ENCODE measurements at regions not wholly inside any gene's neighbourhood (a gene's known extent, or its start where the extent isn't known, plus 50 kb on each side); places are given as distances from the start of the nearest gene placed in this dataset.

DNA sequence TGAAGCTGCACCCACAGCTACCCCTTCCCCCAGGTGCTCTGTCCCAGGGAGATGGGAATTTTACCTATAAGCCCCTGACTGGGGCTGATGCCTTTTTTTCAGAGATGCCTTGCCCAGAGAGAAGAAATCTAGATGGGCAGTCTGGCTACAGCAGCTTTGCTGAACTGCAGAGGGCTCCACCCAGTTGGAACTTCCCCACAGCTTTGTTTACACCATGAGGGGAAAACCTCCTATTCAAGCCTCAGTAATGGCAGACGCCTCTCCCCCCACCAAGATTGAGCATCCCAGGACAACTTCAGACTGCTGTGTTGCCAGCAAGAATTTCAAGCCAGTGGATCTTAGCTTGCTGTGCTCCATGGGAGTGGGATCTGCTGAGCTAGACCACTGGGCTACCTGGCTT lies 122.6 kb upstream of the MOCS1 start:
- DNase-seq: no peak

DNA sequence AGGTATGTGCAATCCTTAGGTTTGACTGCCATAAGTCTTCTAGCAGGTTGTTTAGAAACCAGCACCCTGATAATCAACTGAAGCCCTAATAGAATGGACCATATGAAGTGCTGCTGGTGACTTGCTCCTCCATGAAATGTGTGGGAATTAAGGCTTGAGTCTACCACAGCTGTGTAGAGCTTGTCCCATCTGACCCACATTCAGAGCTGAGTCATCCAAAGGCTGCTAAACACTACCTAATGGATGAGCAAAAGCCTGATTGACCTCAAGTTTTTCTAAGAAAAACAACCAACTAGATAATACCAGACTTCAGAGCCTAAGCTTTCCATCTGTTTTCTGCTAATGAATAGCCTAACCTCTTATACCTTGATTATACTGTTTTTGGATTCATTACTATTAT lies 120.3 kb upstream of the MOCS1 start:
- DNase-seq: no peak

DNA sequence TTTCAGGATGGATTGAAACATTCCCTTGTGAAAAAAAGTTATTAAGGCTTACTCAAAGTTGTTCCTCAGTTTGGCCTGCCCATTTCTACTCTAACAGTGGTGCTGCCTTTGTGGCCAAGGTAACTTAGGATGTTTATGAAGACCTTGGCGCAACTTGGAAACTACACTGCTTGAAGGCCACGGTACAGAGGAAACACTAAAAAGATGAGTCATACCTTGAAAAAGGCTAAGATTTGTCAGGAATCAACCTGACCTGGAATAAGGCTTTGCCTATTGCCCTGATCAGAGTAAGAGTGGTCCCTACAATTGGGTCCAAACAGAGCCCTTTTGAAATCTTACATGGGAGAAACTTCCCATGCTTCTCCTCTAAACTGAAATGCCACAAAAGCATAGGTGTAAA lies 119.9 kb upstream of the MOCS1 start:
- DNase-seq: no peak

- no peak for DNase-seq
Measured at GRCh38 chr6:40049128-40049527, 114.9 kb upstream of the MOCS1 start.

DNA sequence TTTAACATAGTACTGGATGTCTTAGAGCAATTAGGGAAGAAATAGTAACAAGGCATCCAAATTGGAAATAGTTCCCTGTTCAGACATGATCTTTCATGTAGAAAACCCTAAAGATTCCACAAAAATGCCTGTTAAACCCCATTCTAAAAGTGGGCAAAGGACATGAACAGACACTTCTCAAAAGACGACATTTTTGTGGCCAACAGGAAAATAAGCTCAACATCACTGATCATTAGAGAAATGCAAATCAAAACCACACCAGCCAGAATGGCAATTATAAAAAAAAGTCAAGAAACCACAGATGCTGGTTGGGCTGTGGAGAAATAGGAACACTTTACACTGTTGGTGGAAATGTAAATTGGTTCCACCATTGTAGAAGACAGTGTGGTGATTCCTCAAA lies 109.9 kb upstream of the MOCS1 start:
- DNase-seq: no peak

- no peak for DNase-seq
Measured at GRCh38 chr6:40042232-40042631, 108.0 kb upstream of the MOCS1 start.

DNA sequence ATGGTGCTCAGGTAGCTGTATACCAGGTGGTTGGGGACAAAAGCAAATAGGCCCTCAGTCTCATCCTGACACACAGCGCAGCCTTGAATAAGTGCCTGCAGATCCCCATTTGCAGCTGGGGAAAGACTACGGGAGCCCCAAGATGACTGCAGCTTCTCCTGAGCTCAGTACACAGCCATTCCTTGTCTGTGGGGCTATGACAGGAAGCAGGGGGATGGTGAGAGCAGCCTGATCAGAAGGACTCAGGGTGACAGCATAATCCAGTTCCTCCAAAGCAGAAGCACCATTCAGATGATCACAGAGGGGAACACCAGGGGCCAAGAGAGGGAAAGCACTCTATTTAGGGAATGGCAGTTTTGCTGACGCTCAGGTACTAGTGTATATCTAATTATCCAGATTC lies 104.8 kb upstream of the MOCS1 start:
- no peak for DNase-seq

DNA sequence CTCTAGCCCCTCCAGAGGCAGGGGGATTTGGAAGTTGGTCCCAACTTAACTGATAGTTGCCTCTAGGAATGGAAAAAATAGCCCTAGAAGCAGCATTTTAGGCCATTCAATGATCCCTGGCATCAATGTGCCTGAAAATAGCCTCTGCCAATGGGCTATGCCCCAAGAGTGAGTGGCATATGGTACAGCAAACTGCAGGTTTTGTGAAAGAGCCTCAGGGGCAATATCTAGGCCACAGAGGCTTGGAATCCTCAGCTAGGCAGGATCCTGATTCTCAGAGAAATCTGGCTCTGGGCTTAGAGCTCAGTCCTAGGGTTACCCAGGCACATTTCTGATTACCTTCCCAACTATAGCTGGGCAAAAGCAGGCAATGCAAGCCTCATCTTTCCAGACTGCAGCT lies 104.4 kb upstream of the MOCS1 start:
- DNase-seq: no peak

DNA sequence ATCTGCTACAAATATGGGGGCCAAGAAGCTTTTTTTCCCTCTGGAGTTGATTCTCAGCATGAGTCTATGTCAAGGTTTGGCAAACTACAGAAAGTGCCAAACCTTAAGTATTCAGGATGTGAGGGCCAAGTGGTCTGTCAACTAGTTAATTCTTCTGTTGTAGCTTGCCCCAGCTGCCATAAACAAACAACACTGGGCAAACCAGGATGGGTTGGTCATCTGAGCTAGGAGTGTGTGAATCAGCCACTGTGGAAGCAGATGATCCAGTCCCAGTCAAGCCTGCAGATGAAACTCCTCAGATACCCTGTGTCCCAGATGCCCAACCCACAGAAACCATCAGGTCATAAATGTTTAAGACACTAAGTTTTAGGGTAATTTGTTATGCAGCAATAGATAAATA lies 103.0 kb upstream of the MOCS1 start:
- no peak for DNase-seq

DNA sequence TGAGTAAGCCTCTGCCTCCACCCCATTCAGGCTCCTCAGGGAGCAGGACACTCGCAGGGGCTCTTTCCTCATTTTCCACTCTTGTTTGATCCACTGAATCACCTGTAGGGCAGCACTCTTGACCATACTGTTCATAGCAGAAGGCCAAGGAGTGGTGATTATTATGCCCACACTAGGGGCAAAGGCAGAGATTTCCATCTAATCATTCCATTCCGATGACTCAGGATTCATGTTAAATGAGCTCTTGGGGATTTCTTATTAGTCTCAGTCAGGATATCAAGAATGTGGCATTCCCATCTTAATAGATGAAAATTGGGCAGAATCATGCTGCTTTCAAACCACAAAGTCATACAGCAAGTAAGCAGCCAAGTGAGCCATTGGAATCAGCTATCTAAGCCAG lies 101.9 kb upstream of the MOCS1 start:
- no peak for DNase-seq

- no peak for DNase-seq
Measured at GRCh38 chr6:40028449-40028848, 94.2 kb upstream of the MOCS1 start.

DNA sequence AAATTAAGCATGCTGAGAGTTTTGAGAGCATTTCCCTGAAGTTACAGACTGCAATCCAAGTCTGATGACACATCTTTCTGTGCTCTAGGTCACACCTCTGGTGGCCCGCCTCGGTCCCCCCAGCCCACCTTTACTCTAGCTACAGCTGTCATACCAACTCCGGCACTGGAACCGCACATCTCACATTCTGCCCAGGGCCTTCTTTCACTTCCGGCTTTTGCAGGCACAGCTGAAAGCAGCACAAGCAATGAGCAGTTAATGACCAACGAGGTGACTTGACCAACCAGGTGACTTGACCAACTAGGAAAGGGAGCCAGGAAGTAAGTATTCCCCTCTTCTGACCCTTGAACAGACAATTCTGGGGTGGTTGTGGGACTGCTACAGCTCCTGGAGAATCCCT lies 88.6 kb upstream of the MOCS1 start:
- DNase-seq: no peak

GRCh38 chr6:40020166-40020565 lies 85.9 kb upstream of the MOCS1 start:
- no peak for DNase-seq

GRCh38 chr6:40015530-40015929 lies 81.3 kb upstream of the MOCS1 start:
- DNase-seq: no peak

DNA sequence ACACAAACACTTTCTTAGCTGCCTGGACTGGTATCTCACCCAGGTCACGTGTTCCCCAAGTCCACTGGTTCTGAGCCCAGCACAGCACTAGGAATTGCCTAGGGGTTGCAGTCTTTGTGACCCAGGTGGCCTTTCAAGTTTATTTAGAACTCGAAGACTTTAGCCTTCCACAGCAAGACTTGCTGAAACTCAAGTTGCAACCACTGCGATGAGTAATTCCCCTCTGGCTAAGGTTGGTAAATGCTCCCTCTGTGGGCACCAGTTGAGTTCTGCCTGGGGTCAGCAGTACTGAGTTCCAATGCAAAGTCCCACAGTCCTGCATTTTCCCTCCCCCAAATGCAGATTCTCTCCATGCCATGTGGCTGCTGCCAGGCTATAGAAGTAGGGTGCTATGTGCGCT lies 77.6 kb upstream of the MOCS1 start:
- DNase-seq: no peak

DNA sequence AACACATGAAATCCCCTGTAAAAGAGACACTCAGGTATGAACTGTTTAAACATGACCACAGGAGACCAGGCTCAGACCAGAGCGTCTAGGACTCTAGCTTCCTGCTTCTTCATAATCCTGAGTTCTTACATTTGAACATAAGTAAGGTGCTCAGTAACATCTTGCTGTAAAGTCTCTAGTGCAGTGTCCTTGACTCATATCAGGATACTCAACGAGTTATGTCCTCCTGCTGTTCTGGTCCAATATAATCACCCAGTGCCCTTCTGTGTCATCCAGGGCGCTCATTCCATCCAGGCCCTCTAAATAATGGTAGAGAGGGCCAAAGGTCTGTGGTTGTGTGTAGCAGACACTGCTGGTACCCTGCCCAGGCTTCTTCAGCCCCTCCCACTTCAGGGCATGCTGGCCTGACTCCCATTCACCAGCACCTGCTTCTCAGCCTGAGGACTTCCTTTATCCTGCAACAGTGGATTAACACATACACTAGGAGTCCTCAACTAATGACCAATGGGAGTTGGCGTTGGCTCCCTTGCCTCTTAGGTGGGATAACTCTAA lies 66.8 kb upstream of the MOCS1 start:
- DNase-seq: no peak

DNA sequence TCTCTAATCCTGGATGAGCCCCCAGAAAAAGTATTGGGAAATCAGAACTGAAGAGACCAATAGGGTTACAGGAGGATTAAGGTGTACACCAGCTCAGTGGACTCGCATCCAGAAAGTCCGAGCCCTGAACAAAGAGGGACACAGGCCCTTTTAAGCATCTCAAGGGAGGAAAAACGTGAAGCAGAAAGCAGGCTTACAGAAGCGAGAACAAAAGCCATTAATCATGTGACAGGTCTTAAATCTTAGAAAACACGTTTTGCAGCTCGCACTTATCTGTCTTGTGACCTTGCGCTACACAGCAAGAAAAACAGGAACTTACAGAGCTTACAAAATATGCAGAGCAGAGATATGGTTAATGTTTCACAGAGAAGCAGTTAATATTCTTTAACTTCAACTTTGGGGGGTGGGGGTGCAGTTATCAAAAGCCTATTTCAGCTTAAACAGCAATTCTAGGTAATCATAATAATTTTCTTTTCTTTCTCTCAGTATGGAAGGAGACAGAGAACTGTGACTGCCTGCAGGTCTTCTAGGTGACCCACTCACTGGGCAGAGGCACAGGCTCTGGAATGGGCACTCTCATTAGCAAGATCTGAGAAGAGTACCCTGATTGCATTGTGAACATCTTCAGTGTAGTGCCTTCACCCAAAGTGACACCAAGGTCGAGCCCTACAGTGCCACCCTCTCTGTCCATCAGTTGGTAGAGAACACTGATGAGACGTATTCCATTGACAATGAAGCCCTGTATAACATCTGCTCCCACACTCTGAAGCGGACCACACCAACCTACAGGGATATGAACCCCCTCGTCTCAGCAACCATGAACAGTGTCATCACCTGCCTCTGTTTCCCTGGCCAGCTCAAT lies 65.0 kb upstream of the MOCS1 start:
- DNase-seq: no peak

DNA sequence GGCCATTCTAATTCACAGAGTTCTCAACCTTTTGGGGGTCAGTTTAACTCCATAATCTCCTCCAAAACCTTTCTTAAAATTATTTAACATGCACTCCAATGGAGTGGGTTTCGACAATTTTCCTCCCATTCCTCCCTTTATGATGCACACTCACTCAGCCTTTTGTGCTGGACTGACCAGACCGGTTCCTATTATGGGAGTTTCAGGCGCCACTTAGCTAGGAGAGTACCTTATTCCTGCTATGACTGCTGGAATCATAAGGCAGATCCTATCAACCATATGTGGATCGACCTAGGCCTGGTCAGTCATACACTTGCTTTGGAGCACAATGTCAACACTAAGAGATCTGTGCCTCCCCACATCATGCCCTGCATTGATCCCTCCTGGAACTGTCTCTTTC lies 63.9 kb upstream of the MOCS1 start:
- DNase-seq: no peak

DNA sequence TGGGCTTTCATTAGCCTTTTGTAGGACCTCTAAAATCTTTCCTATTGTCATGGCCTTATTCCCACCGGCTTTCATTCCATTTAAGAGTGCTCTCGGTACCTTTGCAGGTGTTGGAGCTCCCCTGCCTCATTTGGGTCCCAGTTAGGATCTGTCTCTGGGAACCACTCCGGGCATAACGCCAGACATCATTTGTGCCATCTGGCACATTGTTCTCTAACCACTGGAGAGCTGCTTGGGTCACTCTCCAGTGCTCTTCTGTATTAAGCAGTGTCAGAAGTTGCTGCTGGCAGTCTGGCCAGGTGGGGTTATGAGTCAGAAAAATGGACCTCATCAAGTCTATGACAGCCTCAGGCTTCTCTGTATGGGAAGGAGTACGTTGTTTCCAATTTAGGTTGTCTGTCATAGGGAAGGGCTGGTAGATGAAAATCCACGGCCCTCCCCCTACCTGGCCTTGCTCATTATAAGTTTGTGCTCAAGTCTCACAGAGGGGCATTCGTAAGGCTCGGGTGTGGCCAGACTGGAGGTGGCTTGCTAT lies 62.9 kb upstream of the MOCS1 start:
- no peak for DNase-seq

DNA sequence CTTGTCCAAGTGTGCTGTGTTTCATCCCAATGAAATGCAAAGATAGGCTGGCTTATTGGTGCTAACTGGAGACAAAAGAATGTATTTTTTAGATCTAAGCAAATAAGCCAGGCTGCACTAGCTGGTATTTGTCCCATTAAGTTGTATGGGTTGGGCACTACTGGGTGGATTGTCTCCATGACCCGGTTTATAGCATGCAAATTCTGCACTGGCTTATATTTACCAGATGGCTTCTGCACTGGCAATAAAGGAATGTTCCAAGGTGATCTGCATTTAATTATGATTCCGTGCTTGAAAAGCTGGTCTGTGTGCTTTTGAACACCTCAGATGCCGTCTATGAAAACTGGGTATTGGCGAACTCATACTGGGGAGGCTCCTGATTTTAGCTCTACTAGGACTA lies 61.4 kb upstream of the MOCS1 start:
- no peak for DNase-seq

GRCh38 chr6:39992861-39993622 lies 58.8 kb upstream of the MOCS1 start:
- no peak for DNase-seq

All from effector CD4-positive, alpha-beta T cell (primary cell).